ENCODE measurements at regions not wholly inside any gene's neighbourhood (a gene's known extent, or its start where the extent isn't known, plus 50 kb on each side); places are given as distances from the start of the nearest gene placed in this dataset.

GRCh38 chr18:42271647-42272414 lies 316.8 kb downstream of the PIK3C3 start:
- no peak for DNase-seq

- no peak for DNase-seq
Observed at GRCh38 chr18:42274488-42275137, 319.6 kb downstream of the PIK3C3 start.

- no peak for DNase-seq
Observed at GRCh38 chr18:42275138-42275535, 320.1 kb downstream of the PIK3C3 start.

- DNase-seq: no peak
Observed at GRCh38 chr18:42275949-42276730, 321.1 kb downstream of the PIK3C3 start.

GRCh38 chr18:42281124-42281523 lies 326.1 kb downstream of the PIK3C3 start:
- no peak for DNase-seq

GRCh38 chr18:42281851-42282250 lies 326.8 kb downstream of the PIK3C3 start:
- no peak for DNase-seq

- no peak for DNase-seq
Observed at GRCh38 chr18:42287047-42287446, 332.0 kb downstream of the PIK3C3 start.

- DNase-seq: no peak
Observed at GRCh38 chr18:42288129-42288528, 333.1 kb downstream of the PIK3C3 start.

GRCh38 chr18:42289526-42289925 lies 334.5 kb downstream of the PIK3C3 start:
- no peak for DNase-seq

GRCh38 chr18:42290318-42291307 lies 335.6 kb downstream of the PIK3C3 start:
- DNase-seq: no peak

GRCh38 chr18:42292654-42293053 lies 337.6 kb downstream of the PIK3C3 start:
- DNase-seq: no peak

GRCh38 chr18:42296192-42296591 lies 341.2 kb downstream of the PIK3C3 start:
- no peak for DNase-seq

- DNase-seq: no peak
Observed at GRCh38 chr18:42296723-42297122, 341.7 kb downstream of the PIK3C3 start.

GRCh38 chr18:42298759-42299675 lies 344.0 kb downstream of the PIK3C3 start:
- peak; percentile 59 for DNase-seq

- no peak for DNase-seq
Observed at GRCh38 chr18:42305869-42306593, 351.0 kb downstream of the PIK3C3 start.

- no peak for DNase-seq
Observed at GRCh38 chr18:42306594-42306980, 351.6 kb downstream of the PIK3C3 start.

- no peak for DNase-seq
Observed at GRCh38 chr18:42310956-42311355, 355.9 kb downstream of the PIK3C3 start.

GRCh38 chr18:42326752-42327151 lies 371.7 kb downstream of the PIK3C3 start:
- no peak for DNase-seq

- DNase-seq: no peak
Observed at GRCh38 chr18:42328931-42329330, 373.9 kb downstream of the PIK3C3 start.

- no peak for DNase-seq
Observed at GRCh38 chr18:42330296-42330695, 375.3 kb downstream of the PIK3C3 start.

GRCh38 chr18:42333558-42333957 lies 378.5 kb downstream of the PIK3C3 start:
- DNase-seq: no peak
